Upper lobe of right lung (tissue), 1 donor: ENCODE measurements at regions not wholly inside any gene's neighbourhood (a gene's known extent, or its start where the extent isn't known, plus 50 kb on each side); places are given as distances from the start of the nearest gene placed in this dataset.

Source experiments
- ATAC-seq: fragments of 200-7000 bp; cut with Tn5 transposase; one replicate; pipeline ENCODE4 v1.9.1; 2020; ENCODE audit warnings: mild to moderate bottlenecking, moderate library complexity
- DNase-seq: peaks from one replicate; pipeline ENCODE4 v3.0.0-alpha.2; 2020
- H3K27ac ChIP-seq: fragments of 200-600 bp; one replicate; pipeline ENCODE4 v1.8.0; 2022
- H3K27me3 ChIP-seq: fragments of 200-600 bp; one replicate; pipeline ENCODE4 v1.8.0; 2022; ENCODE audit warnings: mild to moderate bottlenecking
- H3K36me3 ChIP-seq: fragments of 200-600 bp; one replicate; pipeline ENCODE4 v1.8.0; 2022
- H3K4me1 ChIP-seq: fragments of 200-600 bp; one replicate; pipeline ENCODE4 v1.8.0; 2022
- H3K4me3 ChIP-seq: fragments of 200-600 bp; one replicate; pipeline ENCODE4 v1.8.0; 2022; ENCODE audit warnings: mild to moderate bottlenecking
- H3K9me3 ChIP-seq: fragments of 200-600 bp; one replicate; pipeline ENCODE4 v1.8.0; 2022
- intact Hi-C: fragments of 100-400 bp; cut with DNase I; formaldehyde crosslinking; loops from one replicate; pipeline ENCODE4 v1.11.0; 2022
- TF ChIP-seq, protein P1 (sequence below): fragments of 200-600 bp; IDR thresholded peaks from one replicate; pipeline ENCODE4 v1.8.0; 2022; ENCODE audit warnings: antibody characterized with exemption
- donor health status: DM: no; HTN: yes; CAD: no; lungs with severe emphysema.

DNA sequence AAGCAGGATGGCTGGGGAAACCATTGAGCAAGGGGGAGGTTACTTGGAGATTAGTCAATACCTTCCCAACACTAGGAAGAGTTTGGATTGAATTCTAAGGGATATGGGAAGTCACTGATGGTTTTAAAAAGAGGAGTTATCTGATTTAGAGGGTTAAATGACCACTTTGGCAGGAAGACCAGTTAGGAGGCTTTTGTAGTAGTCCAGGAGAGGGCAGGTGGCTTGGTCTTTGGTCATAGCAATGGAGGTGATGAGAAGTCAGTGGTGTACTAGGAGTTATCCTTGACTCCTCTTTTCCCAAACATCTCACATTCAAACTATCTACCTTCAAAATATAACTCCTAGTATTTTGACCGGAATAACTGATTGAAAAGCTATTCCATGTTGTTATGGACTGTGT lies 644.1 kb downstream of the UTRN start:
- Histone ChIP-seq H3K4me1 (no peaks in the 10 kb centered on the region), H3K27me3 (no peaks in the 10 kb centered on the region), H3K36me3 (no peaks in the 10 kb centered on the region), H3K9me3 (no peaks in the 10 kb centered on the region), H3K27ac (no peak overlapping the region), H3K4me3 (no peak overlapping the region)
- DNase-seq (no peak), ATAC-seq (no peak)
- intact Hi-C loops, result no loop called here
- TF ChIP-seq, protein P1, sequence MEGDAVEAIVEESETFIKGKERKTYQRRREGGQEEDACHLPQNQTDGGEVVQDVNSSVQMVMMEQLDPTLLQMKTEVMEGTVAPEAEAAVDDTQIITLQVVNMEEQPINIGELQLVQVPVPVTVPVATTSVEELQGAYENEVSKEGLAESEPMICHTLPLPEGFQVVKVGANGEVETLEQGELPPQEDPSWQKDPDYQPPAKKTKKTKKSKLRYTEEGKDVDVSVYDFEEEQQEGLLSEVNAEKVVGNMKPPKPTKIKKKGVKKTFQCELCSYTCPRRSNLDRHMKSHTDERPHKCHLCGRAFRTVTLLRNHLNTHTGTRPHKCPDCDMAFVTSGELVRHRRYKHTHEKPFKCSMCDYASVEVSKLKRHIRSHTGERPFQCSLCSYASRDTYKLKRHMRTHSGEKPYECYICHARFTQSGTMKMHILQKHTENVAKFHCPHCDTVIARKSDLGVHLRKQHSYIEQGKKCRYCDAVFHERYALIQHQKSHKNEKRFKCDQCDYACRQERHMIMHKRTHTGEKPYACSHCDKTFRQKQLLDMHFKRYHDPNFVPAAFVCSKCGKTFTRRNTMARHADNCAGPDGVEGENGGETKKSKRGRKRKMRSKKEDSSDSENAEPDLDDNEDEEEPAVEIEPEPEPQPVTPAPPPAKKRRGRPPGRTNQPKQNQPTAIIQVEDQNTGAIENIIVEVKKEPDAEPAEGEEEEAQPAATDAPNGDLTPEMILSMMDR, result no peak

DNA sequence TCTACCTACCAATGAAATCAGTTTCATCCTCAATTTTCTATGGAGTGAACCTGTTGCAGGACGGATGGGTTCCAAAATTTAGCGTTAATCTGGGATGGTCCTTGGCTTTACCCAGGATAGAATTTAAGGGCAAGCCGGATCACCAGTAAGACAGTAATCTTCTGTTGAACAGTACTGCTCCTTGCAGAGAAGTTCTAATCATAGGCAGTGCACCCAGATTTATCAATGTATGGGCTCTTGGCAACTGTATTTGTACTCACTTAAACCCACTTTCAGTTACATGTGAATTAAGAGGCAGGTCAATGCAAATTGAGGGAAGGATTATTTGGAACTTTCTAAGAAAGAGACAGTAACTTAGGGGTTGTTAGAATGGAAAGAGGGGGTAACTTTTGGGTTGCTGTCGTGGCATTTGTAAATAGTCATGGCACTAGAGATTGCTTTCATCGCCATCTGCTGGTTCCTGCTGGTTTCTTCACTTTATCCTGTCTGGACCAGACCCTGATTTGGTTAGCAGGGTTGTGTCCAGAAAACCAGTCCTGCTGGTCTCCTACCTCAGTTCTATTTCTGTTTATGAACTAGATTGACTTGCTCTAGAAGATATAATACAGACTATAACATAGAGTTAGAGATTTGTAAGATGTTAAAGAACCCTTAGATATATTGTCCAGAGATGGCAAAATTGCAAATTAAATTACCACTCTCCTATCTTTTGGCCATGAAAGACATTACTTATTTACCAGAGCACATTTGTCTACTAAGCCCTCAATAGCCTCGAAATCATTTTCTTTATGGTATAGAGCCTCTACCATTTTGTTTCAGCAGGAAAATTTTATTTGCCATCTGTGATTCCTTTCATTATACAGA lies 646.3 kb downstream of the UTRN start:
- H3K27ac ChIP-seq, result no peak overlapping the region
- intact Hi-C loops, result no loop called here
- no peaks in the 10 kb centered on the region for H3K27me3 ChIP-seq
- no peak for DNase-seq
- no peaks in the 10 kb centered on the region for H3K36me3 ChIP-seq
- ATAC-seq, result peak; percentile 57
- TF ChIP-seq, protein P1, result peak; percentile 69
- no peaks in the 10 kb centered on the region for H3K4me1 ChIP-seq
- H3K9me3 ChIP-seq, result no peaks in the 10 kb centered on the region
- no peak overlapping the region for H3K4me3 ChIP-seq

DNA sequence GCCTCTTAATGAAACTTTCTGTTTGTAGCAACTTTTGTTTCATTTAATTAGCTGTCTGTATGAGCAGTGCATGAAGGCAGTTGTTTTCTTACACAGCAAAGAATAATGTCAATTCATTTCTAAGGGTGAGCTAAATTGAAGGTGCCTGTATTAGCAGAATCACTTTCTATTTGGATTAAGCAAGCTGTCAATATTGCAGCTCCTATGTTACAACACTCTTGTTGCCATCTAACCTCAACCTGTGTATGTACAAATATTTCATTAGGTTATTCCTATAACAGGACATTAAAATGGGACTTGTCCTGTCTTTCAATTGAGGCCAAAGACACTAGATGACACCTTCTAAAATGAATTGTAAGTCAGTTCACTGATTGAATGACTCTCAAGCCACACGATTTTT lies 647.5 kb downstream of the UTRN start:
- TF ChIP-seq, protein P1, result no peak
- no peak overlapping the region for H3K4me3 ChIP-seq
- no peak for ATAC-seq

DNA sequence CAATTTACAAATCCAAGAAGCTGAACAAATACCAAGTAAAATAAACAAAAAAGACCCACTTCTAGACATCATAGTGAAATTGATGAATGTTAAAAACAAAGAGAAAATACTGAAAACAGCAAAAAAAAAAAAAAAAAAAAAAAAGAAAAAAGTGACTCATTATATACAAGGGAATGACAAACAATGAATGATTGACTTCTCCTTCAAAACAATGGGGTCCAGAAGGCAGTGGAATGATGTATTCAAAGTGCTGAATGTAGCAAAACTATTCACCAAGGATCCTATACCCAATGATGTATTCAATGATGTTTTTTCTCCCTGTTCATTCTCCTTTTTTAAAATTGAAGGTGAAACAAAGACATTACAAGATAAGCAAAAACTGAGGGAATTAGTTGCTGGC lies 650.0 kb downstream of the UTRN start:
- Histone ChIP-seq H3K9me3 (no peaks in the 10 kb centered on the region), H3K27ac (no peak overlapping the region), H3K4me3 (no peak overlapping the region), H3K36me3 (no peaks in the 10 kb centered on the region), H3K4me1 (no peaks in the 10 kb centered on the region), H3K27me3 (no peaks in the 10 kb centered on the region)
- DNase-seq, result no peak
- TF ChIP-seq, protein P1, result no peak
- intact Hi-C loops, result no loop called here
- no peak for ATAC-seq

More for the DNA sequence above, 647.5 kb downstream of the UTRN start:
- Histone ChIP-seq H3K36me3 (no peaks in the 10 kb centered on the region), H3K27ac (no peak overlapping the region), H3K27me3 (no peaks in the 10 kb centered on the region), H3K9me3 (no peaks in the 10 kb centered on the region), H3K4me1 (no peaks in the 10 kb centered on the region)
- DNase-seq, result no peak
- intact Hi-C loops, result no loop called here

GRCh38 chr6:144935661-144936060 lies 650.5 kb downstream of the UTRN start:
- intact Hi-C loops, result no loop called here
- no peaks in the 10 kb centered on the region for H3K9me3 ChIP-seq
- no peak overlapping the region for H3K27ac ChIP-seq
- H3K4me3 ChIP-seq, result no peak overlapping the region
- no peaks in the 10 kb centered on the region for H3K36me3 ChIP-seq
- DNase-seq (no peak), ATAC-seq (no peak)
- H3K4me1 ChIP-seq, result no peaks in the 10 kb centered on the region
- TF ChIP-seq, protein P1, result no peak
- H3K27me3 ChIP-seq, result no peaks in the 10 kb centered on the region
